Activated naive CD4-positive, alpha-beta T cell treated with anti-CD3 and anti-CD28 coated beads for 36 hours (primary cell): ENCODE measurements at regions not wholly inside any gene's neighbourhood (a gene's known extent, or its start where the extent isn't known, plus 50 kb on each side); places are given as distances from the start of the nearest gene placed in this dataset. TPM values are rescaled to one million over a fixed set of nuclear protein-coding genes. Genes with fewer than 3 reads are reported as not detected.

ENCODE experiments used
- microRNA-seq: library from miRNA; unstranded; fragments of <30 nt; microRNA quantifications from one replicate; pipeline ENCODE4 v1.2.0, GENCODE V29; 2022; ENCODE audit warnings: borderline microRNAs expressed, borderline replicate concordance

Small RNAs in the stretch of these regions (microRNA-seq; reads per million reads assigned to microRNA genes)
- gene MIR4255, result not detected
